ENCODE measurements at regions not wholly inside any gene's neighbourhood (a gene's known extent, or its start where the extent isn't known, plus 50 kb on each side); places are given as distances from the start of the nearest gene placed in this dataset.

DNA sequence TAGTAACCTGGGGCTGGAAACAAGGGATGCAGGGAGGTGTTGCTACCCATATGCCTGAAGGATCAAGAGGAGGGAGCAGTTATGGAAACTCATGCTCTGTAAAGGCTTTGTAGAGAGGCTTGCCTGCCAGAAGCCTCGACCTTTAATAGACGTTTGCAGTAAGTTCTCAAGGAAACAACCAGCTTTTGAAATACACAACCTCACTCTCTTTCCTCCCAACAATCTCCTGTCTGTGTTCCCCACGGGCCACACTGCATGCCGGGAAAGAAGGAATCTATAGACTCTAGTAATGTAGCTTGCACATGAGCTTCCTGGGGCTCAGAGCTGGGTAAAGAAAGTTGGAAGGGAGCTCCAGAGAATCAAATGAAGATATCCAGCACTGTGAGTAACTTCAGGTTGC is 101.6 kb upstream of the PACRGL start:
- DNase-seq (ENCODE audit: low spot score): no peak

DNA sequence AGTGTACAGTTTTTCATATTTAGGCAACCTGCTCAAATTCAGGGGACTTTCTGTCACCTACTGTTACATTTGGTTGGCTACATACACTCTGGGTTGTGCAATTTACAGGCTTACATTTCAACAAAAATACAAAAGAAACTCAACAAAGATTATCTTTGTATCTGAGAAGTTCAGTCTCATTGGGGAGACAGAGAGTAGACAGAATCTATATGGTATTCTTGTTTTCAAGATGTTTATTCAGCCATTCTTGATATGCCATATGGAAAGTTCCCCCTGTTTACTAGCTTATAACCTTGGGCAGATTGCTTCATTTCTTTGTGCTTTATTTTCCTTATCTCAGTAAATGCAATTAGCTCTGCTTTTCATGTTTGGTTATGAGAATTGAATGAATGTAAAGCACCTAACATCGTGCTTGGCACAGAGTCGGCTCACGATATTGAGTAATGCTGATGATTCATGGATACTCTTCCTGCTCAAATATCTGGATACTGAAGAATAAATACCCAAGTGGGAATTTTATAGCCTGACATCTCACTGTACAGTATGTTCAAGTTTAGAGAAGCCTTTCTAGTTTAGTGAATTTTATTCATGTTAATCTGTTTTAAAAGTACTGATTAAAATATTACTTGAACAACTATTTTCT is 96.5 kb upstream of the PACRGL start:
- DNase-seq (ENCODE audit: low spot score): no peak

DNA sequence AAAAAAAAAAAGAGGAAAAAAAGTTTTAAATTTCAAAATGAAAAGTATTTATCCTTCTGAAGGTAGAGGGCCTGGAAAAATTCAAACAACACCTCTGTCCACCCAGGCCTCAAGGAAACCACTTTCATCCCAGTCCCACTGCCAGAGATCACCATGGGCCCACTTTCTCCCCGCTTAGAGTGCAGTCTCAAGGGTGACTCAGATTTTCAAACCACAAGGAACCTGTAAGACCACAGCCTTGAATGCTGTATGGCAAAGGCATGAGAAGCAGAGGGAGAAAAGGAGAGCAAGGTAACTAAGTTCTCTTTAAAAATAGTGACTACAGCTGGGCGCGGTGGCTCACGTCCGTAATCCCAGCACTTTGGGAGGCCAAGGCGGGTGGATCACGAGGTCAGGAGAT is 87.9 kb upstream of the PACRGL start:
- DNase-seq (ENCODE audit: low spot score): no peak

DNA sequence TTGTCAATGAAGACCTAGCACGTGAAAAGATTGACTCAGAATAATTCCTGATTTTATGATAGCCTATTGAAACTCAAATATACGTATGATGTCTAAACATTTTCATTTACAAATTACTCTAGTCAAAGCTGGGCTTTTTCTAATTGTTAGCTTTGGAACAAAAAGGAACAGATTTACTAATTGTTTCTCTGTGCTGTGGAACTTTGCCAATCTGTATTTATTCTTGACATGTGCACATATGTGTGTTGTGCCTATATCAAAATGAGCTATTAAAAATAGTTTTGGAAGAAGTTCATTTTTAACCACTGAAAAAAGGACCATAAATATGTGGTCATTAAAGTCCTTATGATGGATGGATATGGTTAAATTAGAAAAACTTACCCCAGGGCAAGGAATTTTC is 85.4 kb upstream of the PACRGL start:
- no peak for DNase-seq (ENCODE audit: low spot score)

DNA sequence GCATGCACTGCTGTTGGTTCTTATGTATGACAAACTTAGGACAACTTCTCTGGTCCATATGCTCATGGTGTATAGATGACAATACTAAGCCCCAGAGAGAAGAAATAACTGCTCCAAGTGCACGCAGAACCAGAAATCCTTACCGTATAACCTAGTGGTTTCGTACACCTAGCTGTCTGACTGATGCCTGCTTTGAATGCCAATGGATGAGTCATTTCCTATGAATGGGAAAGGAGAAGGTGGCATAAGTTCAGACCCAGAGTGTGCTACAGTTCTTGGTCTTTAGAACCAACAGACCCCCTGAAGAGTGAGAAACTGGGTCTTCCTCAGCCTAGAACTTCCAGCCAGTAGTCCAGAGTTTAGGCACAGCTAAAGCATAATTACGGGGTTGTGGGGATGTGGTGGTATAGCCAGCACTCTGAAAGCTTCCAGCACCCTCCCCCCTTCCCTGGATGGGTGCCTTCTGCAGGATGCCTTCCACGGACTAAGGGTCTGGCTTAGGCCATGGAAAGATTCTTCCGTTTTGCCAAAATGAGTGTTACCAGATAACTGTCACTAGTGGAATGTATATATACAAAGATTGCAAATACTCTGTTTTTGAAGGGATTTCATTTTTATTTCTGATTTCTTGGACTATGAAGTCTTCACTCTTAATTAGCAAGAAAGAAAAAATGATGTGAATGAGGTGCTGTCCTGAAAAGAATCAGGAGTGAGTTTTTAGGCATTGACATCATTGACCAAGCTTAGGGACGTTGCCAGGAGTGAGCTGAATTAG is 84.6 kb upstream of the PACRGL start:
- peak; percentile 23 for DNase-seq (ENCODE audit: low spot score)

DNA sequence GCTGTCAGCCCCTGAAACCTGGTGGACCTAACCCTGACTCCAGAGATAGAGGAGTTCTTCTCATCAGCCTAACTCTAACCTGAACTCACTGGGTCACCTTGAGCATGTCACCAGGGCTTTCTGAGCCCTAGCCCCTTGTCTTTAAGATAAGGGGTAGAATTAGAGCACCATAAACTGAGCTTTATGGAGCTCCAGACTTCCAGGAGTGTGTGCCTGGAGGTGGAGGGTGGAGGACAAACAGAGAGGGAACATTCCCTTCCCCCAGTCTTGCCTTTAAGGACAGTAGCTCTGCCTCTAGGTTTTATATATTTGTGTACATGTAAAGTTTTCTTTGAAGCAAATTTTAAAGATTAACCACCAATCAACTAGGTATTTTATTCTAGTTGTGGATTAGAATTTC is 83.9 kb upstream of the PACRGL start:
- DNase-seq (ENCODE audit: low spot score): no peak

DNA sequence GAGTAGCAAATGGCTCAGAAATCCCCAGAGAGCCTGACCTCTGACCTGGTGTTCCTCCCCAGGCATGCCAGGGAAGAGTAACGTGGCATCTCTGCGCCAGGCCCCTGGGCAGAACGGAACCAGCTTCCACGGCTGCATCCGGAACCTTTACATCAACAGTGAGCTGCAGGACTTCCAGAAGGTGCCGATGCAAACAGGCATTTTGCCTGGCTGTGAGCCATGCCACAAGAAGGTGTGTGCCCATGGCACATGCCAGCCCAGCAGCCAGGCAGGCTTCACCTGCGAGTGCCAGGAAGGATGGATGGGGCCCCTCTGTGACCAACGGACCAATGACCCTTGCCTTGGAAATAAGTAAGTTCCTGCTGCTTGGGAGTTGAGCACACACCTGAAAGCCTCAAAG is 83.4 kb upstream of the PACRGL start:
- no peak for DNase-seq (ENCODE audit: low spot score)

DNA sequence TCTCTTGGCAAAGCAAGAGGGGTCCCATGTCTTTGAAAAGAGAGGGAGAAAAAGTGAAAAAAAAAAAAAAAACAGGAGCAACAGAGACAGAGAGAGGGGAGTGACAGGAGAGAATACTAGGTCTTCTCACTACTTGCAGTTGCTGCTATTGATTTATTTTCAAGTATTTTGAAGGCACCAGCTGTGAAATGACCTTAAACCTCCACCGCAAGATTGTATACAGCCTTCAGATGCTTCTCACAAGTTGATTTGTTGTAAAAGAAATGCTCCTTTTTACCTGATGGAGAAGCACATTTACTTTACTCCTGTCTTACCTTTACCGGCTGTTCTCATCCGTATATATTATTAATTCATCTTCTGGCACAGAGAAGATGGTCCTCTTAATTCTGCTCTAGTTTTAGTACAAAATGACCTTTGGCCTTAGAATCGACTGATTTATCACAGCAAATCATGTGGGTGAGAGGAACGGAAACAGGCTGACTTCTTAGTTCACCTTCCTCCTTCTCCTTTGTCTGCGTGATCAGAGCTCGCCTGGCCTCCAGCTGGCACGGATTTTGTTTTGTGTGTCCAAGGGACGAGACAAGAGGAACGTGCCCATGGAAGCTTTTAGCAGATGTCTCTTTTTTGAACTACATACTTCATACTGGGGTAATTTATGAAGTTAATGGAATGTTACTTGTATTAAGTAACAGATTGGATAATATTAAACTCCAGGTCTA is 82.4 kb upstream of the PACRGL start:
- no peak for DNase-seq (ENCODE audit: low spot score)

DNA sequence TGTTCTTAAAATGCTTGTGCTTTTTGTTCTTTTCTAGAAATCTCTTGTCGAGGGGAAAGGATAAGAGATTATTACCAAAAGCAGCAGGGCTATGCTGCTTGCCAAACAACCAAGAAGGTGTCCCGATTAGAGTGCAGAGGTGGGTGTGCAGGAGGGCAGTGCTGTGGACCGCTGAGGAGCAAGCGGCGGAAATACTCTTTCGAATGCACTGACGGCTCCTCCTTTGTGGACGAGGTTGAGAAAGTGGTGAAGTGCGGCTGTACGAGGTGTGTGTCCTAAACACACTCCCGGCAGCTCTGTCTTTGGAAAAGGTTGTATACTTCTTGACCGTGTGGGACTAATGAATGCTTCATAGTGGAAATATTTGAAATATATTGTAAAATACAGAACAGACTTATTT is 81.5 kb upstream of the PACRGL start:
- no peak for DNase-seq (ENCODE audit: low spot score)

DNA sequence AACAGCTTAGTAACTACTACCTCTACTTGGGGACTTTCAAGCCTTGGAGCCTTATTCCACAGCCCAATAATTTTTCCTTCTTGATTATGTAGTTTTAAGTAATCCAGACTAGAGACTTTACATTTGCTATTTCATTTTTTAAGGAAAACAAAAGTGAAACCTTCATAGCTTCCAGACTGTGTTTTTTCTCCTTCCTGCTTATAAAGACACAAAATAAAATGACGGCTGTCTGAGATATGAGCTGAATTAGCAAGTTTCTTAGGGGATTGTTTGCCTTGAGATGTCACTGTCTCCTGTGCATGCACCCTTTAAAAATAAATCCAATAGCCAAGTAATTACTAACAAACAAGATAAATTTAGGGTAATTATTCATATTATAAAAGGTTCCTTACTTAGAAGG is 78.8 kb upstream of the PACRGL start:
- DNase-seq (ENCODE audit: low spot score): no peak

DNA sequence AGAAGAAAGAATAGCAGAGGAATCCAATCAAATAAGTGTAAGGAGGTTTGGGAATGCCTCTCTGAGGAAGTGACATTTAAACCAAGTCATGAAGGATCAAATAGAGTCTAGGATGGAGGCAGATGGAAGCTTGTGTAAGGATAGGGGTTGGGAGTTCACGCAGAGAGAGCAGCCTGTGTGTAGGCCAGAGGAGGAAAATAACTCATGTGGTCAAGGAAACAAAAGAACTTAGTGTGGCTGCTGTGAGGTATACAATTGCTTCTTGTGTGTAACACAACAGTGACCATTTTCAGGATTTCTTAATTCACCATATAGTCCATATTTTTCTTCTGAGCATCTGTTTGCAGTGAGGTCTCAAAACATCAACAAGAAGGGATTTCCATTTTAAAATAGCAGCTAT is 77.6 kb upstream of the PACRGL start:
- DNase-seq (ENCODE audit: low spot score): no peak

DNA sequence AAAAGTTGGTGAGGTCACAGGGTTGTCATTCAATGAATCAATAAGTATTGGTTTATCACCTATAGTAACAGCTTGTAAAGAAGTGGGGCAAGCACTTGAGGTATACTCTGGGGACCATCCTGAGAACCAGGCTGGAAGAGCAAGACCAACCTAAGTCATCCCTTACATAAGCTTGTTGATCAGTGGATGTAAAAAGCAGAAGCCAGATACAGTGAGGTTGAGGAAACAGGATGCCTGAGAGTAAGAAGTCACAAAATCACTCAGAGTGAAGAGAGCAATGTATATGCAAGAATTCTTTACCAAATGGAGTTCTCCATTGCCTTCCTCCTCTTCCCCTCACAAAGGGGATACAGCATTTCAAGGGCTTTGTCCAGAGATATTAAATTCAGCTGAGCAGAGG is 76.3 kb upstream of the PACRGL start:
- no peak for DNase-seq (ENCODE audit: low spot score)

DNA sequence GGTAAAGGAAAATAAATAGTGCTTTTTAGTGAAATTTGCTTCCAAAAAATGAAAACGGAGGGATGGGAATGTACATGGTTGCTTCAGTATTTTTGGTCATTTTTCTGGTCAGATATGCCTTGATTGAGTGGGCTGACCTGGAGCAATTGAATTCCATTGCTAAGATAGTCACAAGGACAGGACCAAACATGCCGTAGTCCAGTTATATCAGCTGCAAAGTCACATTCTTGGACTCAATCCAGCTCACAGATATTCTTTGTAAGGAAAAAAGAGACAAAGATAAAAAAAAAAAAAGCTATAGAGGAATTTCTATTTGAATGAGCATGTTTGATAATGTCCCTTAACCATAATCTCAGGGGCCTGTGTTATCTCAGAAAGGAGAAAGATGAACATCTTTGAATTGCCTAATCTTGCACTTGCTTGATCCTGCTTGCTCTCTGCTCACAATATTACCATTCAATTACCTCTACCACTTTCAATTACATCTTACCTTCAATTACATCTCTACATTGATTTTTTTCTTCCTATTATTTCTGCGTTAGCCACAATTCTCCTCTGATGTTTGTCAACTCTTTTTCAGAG is 75.4 kb upstream of the PACRGL start:
- no peak for DNase-seq (ENCODE audit: low spot score)

DNA sequence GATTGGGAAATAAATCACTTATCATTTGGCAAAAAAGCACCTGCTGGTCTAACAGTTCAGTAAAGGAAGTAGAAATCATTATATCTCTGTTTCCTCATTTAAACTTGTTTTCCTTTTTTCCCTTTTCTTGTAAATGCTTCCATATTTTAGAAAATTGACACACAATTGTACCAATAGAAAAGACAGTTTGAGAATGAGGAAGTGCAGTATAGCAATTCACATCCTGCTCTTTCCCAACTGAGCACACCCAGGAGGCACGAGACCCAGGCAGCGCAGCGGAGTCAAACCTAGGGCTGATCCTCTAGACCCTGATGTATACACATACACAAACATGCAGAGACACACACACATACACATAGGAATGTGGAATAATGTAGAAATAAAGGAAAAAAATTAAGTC is 74.8 kb upstream of the PACRGL start:
- DNase-seq (ENCODE audit: low spot score): no peak

DNA sequence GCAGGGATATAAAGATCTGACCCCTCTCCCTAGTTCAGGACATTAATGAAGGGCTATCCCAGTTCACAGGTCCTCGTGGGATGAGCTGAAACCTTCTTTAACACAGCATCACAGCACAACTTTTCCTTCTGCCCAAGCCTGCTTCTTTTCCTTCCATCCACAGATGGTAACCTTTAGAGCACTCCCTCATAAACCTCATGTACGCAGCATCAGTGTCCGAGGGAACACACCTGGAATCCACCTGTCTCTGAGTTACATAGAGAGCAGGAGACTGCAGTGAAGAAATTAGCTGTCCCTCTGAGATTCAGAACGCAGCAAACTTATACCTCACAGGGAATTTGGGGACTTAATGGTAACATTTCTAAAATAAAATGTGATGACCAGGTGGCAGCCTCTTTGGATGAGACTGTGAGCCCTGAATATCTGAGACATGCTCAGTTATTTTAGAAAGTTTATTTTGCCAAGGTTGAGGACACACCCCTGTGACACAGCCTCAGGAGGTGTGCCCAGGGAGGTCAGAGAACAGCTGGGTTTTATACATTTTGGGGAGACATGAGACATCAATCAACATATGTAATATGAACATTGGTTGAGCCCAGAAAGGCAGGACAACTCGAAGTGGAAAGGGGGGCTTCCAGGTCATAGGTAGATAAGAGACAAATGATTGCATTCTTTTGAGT is 73.8 kb upstream of the PACRGL start:
- DNase-seq (ENCODE audit: low spot score): no peak

DNA sequence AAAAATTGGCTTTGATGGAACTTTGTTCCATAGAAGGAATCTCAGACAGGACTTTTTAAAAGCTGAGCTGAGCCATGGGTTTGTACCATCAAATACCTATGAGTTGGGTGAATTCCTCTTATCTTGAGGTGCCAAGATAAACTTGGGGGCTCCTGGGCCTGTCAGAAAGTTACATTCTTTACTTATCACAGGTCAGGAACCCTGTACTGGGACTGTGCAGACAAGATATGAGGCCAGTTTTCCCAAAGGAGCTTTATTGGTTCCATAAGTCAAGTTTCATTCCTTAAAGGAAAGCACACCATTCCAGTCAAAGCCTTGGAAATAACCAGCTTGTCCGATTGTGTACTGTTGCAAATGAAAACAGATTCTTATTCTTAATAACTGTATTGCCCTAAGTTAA is 72.4 kb upstream of the PACRGL start:
- no peak for DNase-seq (ENCODE audit: low spot score)

DNA sequence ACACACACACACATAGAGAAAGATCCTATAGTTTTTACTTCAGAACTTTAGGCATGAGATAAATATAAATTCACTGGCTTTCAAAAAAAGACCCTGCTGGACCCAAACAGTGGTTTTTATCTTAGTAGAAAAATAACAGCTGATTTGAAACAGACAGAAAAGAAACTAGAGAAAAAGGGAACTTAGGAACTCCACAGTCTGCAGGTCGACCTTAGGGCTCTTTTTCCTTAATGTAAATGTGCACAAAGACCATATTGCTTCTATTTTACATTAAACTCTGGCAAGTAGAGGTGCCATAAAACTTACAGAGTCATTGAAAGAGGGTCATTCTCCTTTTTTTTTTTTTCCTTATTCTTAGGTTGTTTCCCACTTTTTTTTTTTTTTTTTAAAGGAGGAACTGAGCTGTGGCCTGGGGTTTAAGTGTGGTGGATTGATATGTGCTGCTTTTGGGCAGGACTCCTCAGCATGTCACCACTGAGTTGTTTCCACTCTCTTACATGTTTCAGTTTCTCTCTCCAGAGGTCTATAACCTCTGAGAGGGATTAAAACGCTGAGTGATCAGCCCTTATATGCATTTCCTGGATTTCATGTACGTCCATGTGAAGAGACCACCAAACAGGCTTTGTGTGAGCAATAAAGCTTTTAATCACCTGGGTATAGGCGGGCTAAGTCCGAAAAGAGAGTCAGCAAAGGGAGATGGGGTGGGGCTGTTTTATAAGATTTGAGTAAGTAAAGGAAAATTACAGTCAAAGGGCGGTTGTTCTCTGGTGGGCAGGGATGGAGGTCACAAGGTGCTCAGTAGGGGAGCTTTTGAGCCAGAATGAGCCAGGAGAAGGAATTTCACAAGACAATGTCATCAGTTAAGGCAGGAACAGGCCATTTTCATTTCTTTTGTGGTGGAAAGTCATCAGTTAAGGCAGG is 70.8 kb upstream of the PACRGL start:
- DNase-seq (ENCODE audit: low spot score): no peak

DNA sequence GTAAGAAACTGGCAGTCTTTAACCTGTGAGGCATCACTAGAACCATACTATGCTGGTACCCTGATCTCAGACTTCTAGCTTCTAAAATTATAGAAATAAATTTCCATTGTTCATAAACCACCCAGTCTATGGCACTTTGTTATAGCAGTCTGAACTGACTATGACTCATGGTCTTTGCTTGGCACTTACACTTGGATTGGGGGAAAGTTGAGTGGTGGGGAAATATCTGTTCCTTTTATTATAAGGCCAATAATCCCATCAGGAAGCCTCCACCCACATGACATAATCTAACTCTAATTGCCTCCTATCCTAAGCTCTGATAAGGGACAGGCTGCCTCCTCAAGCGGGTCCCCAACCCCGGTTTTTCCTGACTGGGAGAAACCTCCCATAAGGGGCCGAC is 61.4 kb upstream of the PACRGL start:
- DNase-seq (ENCODE audit: low spot score): no peak

DNA sequence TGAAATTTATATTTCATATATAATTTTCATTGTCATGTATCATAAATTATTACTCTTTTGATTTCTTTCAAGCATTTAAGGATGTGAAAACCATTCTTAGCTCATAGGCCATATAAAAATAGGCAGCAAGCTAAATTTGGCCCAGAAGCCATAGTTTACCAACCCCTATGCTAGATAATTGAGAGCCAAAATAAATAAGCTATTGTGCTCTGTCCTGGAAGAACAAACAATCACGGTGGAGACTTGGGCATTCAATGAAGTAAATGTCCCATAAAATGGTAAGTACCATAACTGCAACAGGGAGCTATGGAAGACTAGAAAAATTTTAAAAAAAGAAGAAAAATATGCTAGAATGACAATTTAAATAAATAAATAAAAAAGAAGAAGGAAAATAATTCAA is 60.9 kb upstream of the PACRGL start:
- no peak for DNase-seq (ENCODE audit: low spot score)

DNA sequence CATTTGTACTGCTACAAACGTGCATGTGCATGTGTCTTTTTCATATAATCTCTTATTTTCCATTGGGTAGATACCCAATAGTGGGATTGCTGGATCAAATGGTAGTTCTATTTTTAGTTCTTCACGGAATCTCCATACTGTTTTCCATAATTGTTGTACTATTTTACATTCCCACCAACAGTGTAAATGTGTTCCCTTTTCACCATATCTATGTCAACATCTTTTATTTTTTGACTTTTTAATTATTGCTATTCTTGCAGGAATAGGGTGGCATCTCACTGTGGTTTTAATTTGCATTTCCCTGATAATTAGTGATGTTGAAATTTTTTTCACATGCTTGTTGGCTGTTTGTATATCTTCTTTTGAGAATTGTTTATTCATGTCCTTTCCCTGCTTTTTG is 59.3 kb upstream of the PACRGL start:
- DNase-seq (ENCODE audit: low spot score): no peak

DNA sequence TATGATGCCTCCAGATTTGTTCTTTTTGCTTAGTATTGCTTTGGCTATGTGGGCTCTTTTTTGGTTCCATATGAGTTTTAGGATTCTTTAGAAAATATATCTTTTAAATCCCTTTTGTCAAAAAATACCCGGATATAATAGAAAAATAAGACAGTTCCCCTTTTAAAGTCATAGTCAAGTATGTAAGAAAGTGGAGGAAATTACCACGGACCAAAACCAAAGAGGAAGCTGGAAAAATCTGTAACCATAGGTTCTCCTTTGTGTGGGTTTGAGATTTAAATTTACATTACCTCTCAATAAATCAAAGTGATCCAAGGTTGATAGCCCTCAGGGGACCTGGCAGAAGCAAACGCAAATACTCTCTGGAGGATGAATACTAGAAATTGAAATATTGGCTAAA is 58.3 kb upstream of the PACRGL start:
- no peak for DNase-seq (ENCODE audit: low spot score)
